K562 (cell line): ENCODE measurements at regions not wholly inside any gene's neighbourhood (a gene's known extent, or its start where the extent isn't known, plus 50 kb on each side); places are given as distances from the start of the nearest gene placed in this dataset.
A peak's percentile ranks its signal among the peaks of the same experiment; 100 is the strongest.

Experiments used
- ATAC-seq: fragments of 200-7000 bp; cut with Tn5 transposase; 3 replicates; pipeline ENCODE4 v1.9.1; 2020; ENCODE audit warnings: moderate library complexity
- BruUV-seq: library from RNA; stranded (reverse); fragments of 400-500 nt; replicated peaks from 2 replicates; lab custom pipeline; 2021; lab: Mats Ljungman, UMichigan
- CTCF ChIA-PET: fragments of 300-600 bp; formaldehyde crosslinking; extraction: SDS; loops from one replicate; lab custom pipeline; 2021; ENCODE audit warnings: low intra/inter-chr PET ratio; lab: Yijun Ruan, JAX
- POLR2A ChIA-PET: fragments of 300-600, 350-650 bp; sonication (Branson Sonifier 250); formaldehyde crosslinking; extraction: SDS; loops from one replicate; lab custom pipeline; 2021; ENCODE audit warnings: antibody characterized with exemption, inconsistent platforms; lab: Yijun Ruan, JAX
- DNase-seq, 4 experiments: peaks; one replicate each; pipeline versions ENCODE4 v3.0.0 to v3.0.0-alpha.2; 2011 to 2018; ENCODE audit warnings: low spot score in 3 of 4, mixed read lengths in 3 of 4; ENCODE audit errors: extremely low read depth in 1 of 4
- FAIRE-seq: peaks from 2 replicates; lab custom pipeline; 2011; peaks lifted over from hg19 to GRCh38; lab: Jason Lieb, UNC
- H2AFZ ChIP-seq: 2 replicates; pipeline ENCODE4 v1.6.0; 2011; ENCODE audit warnings: low read depth, low read length, control low read depth, inconsistent platforms
- H3K27ac ChIP-seq: fragments of 200-600 bp; 3 replicates; pipeline ENCODE4 v1.8.0; 2011; ENCODE audit warnings: low read depth, mild to moderate bottlenecking, control low read depth, inconsistent platforms, low read length, moderate library complexity, mixed read lengths; ENCODE audit errors: extremely low read depth
- H3K27me3 ChIP-seq, 2 experiments: fragments of 300-600 bp in 1 of 2; 2 replicates in 1 of 2; 3 replicates in 1 of 2; pipeline versions ENCODE4 v1.6.0 to v1.8.0; 2011; ENCODE audit warnings: inconsistent platforms in 2 of 2, low read length in 2 of 2, mild to moderate bottlenecking in 1 of 2, mixed read lengths in 1 of 2, moderate library complexity in 1 of 2; ENCODE audit not compliant: control insufficient read depth in 2 of 2, insufficient read depth in 2 of 2
- H3K36me3 ChIP-seq: fragments of 300-600 bp; 3 replicates; pipeline ENCODE4 v1.8.0; 2011; ENCODE audit warnings: mild to moderate bottlenecking, low read length, inconsistent platforms; ENCODE audit not compliant: control insufficient read depth, insufficient read depth
- H3K4me1 ChIP-seq, 2 experiments: fragments of 200-600 bp in 1 of 2; replicated peaks in 1 of 2; 2 replicates in 1 of 2; 3 replicates in 1 of 2; pipeline versions ENCODE4 v1.5.1 to v1.8.0; 2011; ENCODE audit warnings: inconsistent platforms in 2 of 2, low read length in 2 of 2, mild to moderate bottlenecking in 1 of 2, mixed read lengths in 1 of 2, moderate library complexity in 1 of 2; ENCODE audit not compliant: control insufficient read depth in 2 of 2, insufficient read depth in 2 of 2
- H3K4me2 ChIP-seq: 2 replicates; pipeline ENCODE4 v1.6.1; 2011; ENCODE audit warnings: low read length, control low read depth, inconsistent platforms, mixed read lengths; ENCODE audit not compliant: insufficient read depth
- H3K4me3 ChIP-seq: fragments of 200-600 bp; sonication (generic), shearing (Covaris generic); 2 replicates; pipeline ENCODE4 v1.5.1; 2016; ENCODE audit warnings: control low read depth, inconsistent platforms
- H3K79me2 ChIP-seq: fragments of 200-600 bp; 3 replicates; pipeline ENCODE4 v1.8.0; 2011; ENCODE audit warnings: low read length, inconsistent platforms; ENCODE audit not compliant: control insufficient read depth, insufficient read depth
- H3K9ac ChIP-seq, 2 experiments: 2 replicates each; pipeline versions ENCODE4 v1.6.0 to v1.6.1; 2011; ENCODE audit warnings: low read depth in 2 of 2, low read length in 2 of 2, control low read depth in 1 of 2, inconsistent platforms in 1 of 2, mild to moderate bottlenecking in 1 of 2, mixed read lengths in 1 of 2; ENCODE audit not compliant: insufficient read depth in 1 of 2
- H3K9me1 ChIP-seq: one replicate; pipeline ENCODE4 v1.6.0; 2011; ENCODE audit warnings: inconsistent platforms, mild to moderate bottlenecking, low read length, moderate library complexity; ENCODE audit not compliant: control insufficient read depth, insufficient read depth
- H3K9me3 ChIP-seq: replicated peaks from 2 replicates; pipeline ENCODE4 v1.5.1; 2011; ENCODE audit warnings: low read depth, low read length, inconsistent platforms; ENCODE audit not compliant: control insufficient read depth, insufficient read depth
- H4K20me1 ChIP-seq: replicated peaks from 2 replicates; pipeline ENCODE4 v1.6.1; 2011; ENCODE audit warnings: low read length, inconsistent platforms, mixed read lengths; ENCODE audit not compliant: control insufficient read depth, insufficient read depth
- HDAC2 ChIP-seq: fragments of 450-650 bp; IDR thresholded peaks from 2 replicates; pipeline ENCODE4 v1.6.1; 2016; ENCODE audit warnings: mild to moderate bottlenecking
- HIVEP1 ChIP-seq: fragments of 250-450 bp; sonication (Bioruptor Pico); IDR thresholded peaks from 2 replicates; pipeline ENCODE4 v1.4.0; 2020; ENCODE audit warnings: mild to moderate bottlenecking
- HMG20A ChIP-seq: fragments of 450-650 bp; formaldehyde crosslinking; conservative IDR thresholded peaks from 2 replicates; pipeline ENCODE4 v1.4.0; 2020; ENCODE audit warnings: mild to moderate bottlenecking, mixed read lengths
- JUNB ChIP-seq: fragments of 450-650 bp; formaldehyde crosslinking; conservative IDR thresholded peaks from 2 replicates; pipeline ENCODE4 v1.4.0; 2020; ENCODE audit warnings: mild to moderate bottlenecking
- MCM2 ChIP-seq: fragments of 450-650 bp; IDR thresholded peaks from 2 replicates; pipeline ENCODE4 v1.6.1; 2017; ENCODE audit warnings: low read depth, mild to moderate bottlenecking
- MYBL2 ChIP-seq, 2 experiments: fragments of 450-650 bp in 1 of 2; sonication (generic) in 1 of 2; formaldehyde crosslinking in 1 of 2; IDR thresholded peaks; 2 replicates each; pipeline versions ENCODE4 v1.6.1 to v1.8.1; 2017 to 2022; ENCODE audit warnings: borderline replicate concordance in 1 of 2, inconsistent platforms in 1 of 2, low read depth in 1 of 2, mild to moderate bottlenecking in 1 of 2, missing genetic modification reagents in 1 of 2, moderate library complexity in 1 of 2
- POU5F1 ChIP-seq: fragments of 150-350 bp; IDR thresholded peaks from 2 replicates; pipeline ENCODE4 v1.6.1; 2014; ENCODE audit warnings: borderline replicate concordance, low read length, low read depth, mild to moderate bottlenecking; ENCODE audit not compliant: partially characterized antibody
- RBM14 ChIP-seq: fragments of 200-400 bp; formaldehyde crosslinking; IDR thresholded peaks from 2 replicates; pipeline ENCODE4 v1.6.1; 2018; ENCODE audit warnings: low read depth, mild to moderate bottlenecking, low read length, moderate library complexity, borderline replicate concordance; ENCODE audit not compliant: insufficient read depth
- SETDB1 ChIP-seq: IDR thresholded peaks from one replicate; pipeline ENCODE4 v1.6.1; 2012; ENCODE audit warnings: low read length, control low read depth, inconsistent platforms
- TSC22D4 ChIP-seq: fragments of 450-650 bp; IDR thresholded peaks from 2 replicates; pipeline ENCODE4 v1.6.1; 2016; ENCODE audit warnings: missing genetic modification characterization, missing biosample characterization, control low read depth
- ZNF311 ChIP-seq: fragments of 250-450 bp; sonication (Bioruptor Pico); IDR thresholded peaks from 2 replicates; pipeline ENCODE4 v1.4.0; 2020; ENCODE audit warnings: mild to moderate bottlenecking, moderate library complexity
- ZNF639 ChIP-seq, 2 experiments: fragments of 200-800 bp in 1 of 2; sonication (Bioruptor generic) in 1 of 2; sonication (generic) in 1 of 2; formaldehyde crosslinking in 1 of 2; IDR thresholded peaks in 1 of 2; conservative IDR thresholded peaks in 1 of 2; 2 replicates each; pipeline versions ENCODE4 v1.5.0 to v1.6.1; 2016 to 2020; ENCODE audit warnings: missing compliant biosample characterization in 1 of 2, missing genetic modification characterization in 1 of 2, missing genetic modification reagents in 1 of 2
- WGBS: fragments of 100-300 bp; shearing (Covaris generic); methylation state at CpG from one replicate; pipeline ENCODE4 v1.1.6; 2016; ENCODE audit warnings: low coverage, mixed read lengths; ENCODE audit not compliant: insufficient coverage; ENCODE audit errors: missing lambda C conversion rate; 5-methylcytosine and 5-hydroxymethylcytosine counted together
- in situ Hi-C: fragments of 300-500 bp; cut with MboI; formaldehyde crosslinking; loops from 4 replicates; pipeline ENCODE4 v1.15.0; 2018; ENCODE audit warnings: inconsistent platforms, mixed read lengths
- intact Hi-C: fragments of 100-400 bp; cut with micrococcal nuclease; formaldehyde crosslinking; loops from 2 replicates; pipeline ENCODE4 v1.14.2; 2022

GRCh38 chr2:105690566-105690965 lies 54.1 kb upstream of the NCK2 start (continued):
- no peak for TF ChIP-seq ZNF639 (CRISPR knock-in tag; conservative IDR thresholded peaks at IDR 0.05 in 1 of 2, IDR thresholded peaks at IDR 0.05 in 1 of 2)
- TF ChIP-seq ZNF311, result no peak
- no peak for TF ChIP-seq RBM14
- no peak for TF ChIP-seq MCM2
- no peak for TF ChIP-seq JUNB (CRISPR knock-in tag)

GRCh38 chr2:105689484-105689883 lies 55.2 kb upstream of the NCK2 start:
- H3K27ac ChIP-seq, result no peak overlapping the region
- BruUV-seq, result no TSS peak
- H3K79me2 ChIP-seq, result no peaks in the 10 kb centered on the region
- H3K4me1 ChIP-seq, result no peaks in the 10 kb centered on the region
- no peaks in the 10 kb centered on the region for H3K9me3 ChIP-seq
- 58% methylated on average over 7 of the region's 7 CpGs for WGBS
- intact Hi-C loops (no loop called here), in situ Hi-C loops (no loop called here)
- CTCF ChIA-PET, result no interaction called here
- no peak overlapping the region for H3K4me3 ChIP-seq
- ATAC-seq (no peak), FAIRE-seq (no peak), DNase-seq (no peak)
- no peak overlapping the region for H3K9ac ChIP-seq
- H3K4me2 ChIP-seq, result no peak overlapping the region
- TF ChIP-seq MYBL2 (IDR thresholded peaks at IDR 0.05; ENCODE audit: low read depth), result 0 out of 2 replicates have a peak, but pooled peaks have one; percentile 11
- no peak for TF ChIP-seq MYBL2 (CRISPR knock-in tag; IDR thresholded peaks at IDR 0.05; ENCODE audit: borderline replicate concordance)
- TF ChIP-seq POU5F1, result no peak
- TF ChIP-seq HDAC2, result no peak
- no peak for TF ChIP-seq HMG20A
- peak; percentile 80; the same call in 1 of the 2 replicates for TF ChIP-seq TSC22D4 (tag)
- TF ChIP-seq SETDB1, result no peak
- TF ChIP-seq HIVEP1, result no peak
- H3K36me3 ChIP-seq, result no peaks in the 10 kb centered on the region
- POLR2A ChIA-PET, result interaction anchor here (2.7 kb wide), 1 partner anchor 10 kb away, joined by 9 read pairs; no protein-coding TSS in a partner anchor
- H3K27me3 ChIP-seq, result 0 out of 5 replicates have a peak, but pooled peaks cover 0 to 2% of the 10 kb centered on the region in 2 experiments
- H4K20me1 ChIP-seq, result no peaks in the 10 kb centered on the region
- H2AFZ ChIP-seq, result no peak overlapping the region
- H3K9me1 ChIP-seq, result no peaks in the 10 kb centered on the region
